Brain microvascular endothelial cell (primary cell): ENCODE measurements at regions not wholly inside any gene's neighbourhood (a gene's known extent, or its start where the extent isn't known, plus 50 kb on each side); places are given as distances from the start of the nearest gene placed in this dataset.

ENCODE experiments used
- DNase-seq: peaks from one replicate; pipeline ENCODE4 v3.0.0-alpha.2; 2020
- H3K27ac ChIP-seq: fragments of 250-450 bp; sonication (Bioruptor Pico); 2 replicates; pipeline ENCODE4 v1.5.1; 2020; ENCODE audit warnings: mild to moderate bottlenecking, moderate library complexity
- H3K27me3 ChIP-seq: fragments of 250-450 bp; sonication (Bioruptor Pico); replicated peaks from 2 replicates; pipeline ENCODE4 v1.5.1; 2020; ENCODE audit warnings: mild to moderate bottlenecking
- H3K36me3 ChIP-seq: fragments of 250-450 bp; sonication (Bioruptor Pico); replicated peaks from 2 replicates; pipeline ENCODE4 v1.5.1; 2020; ENCODE audit warnings: mild to moderate bottlenecking
- H3K4me3 ChIP-seq: 2 replicates; pipeline ENCODE4 v1.5.1; 2011; ENCODE audit warnings: low read depth, mild to moderate bottlenecking, control low read depth, low read length, moderate library complexity
- CTCF ChIP-seq: IDR thresholded peaks from 2 replicates; pipeline ENCODE4 v1.5.1; 2011; ENCODE audit warnings: low read depth, mild to moderate bottlenecking, moderate library complexity, low read length, control low read depth, inconsistent platforms; ENCODE audit errors: missing control alignments
- in situ Hi-C: cut with HindIII; loops from 2 replicates; pipeline ENCODE4 v1.10.0; 2017; ENCODE audit warnings: low sequenced_read_pairs, low pct_ligation_motif_present

- in situ Hi-C loops, result no loop called here
- TF ChIP-seq CTCF, result no peak
- no peak overlapping the region for H3K4me3 ChIP-seq
- no peaks in the 10 kb centered on the region for H3K36me3 ChIP-seq
- H3K27me3 ChIP-seq, result no peaks in the 10 kb centered on the region
- DNase-seq, result no peak
- H3K27ac ChIP-seq, result no peak overlapping the region
These were observed 431.8 kb upstream of the DIPK2B start for GRCh38 chrX:45632506-45632905.

- in situ Hi-C loops, result no loop called here
- no peak for TF ChIP-seq CTCF
- Histone ChIP-seq H3K4me3 (no peak overlapping the region), H3K27me3 (no peaks in the 10 kb centered on the region), H3K36me3 (no peaks in the 10 kb centered on the region), H3K27ac (no peak overlapping the region)
- DNase-seq, result no peak
These were observed 429.4 kb upstream of the DIPK2B start for GRCh38 chrX:45630078-45630477.

- TF ChIP-seq CTCF, result no peak
- no peaks in the 10 kb centered on the region for H3K27me3 ChIP-seq
- H3K27ac ChIP-seq, result no peak overlapping the region
- DNase-seq, result no peak
- H3K4me3 ChIP-seq, result no peak overlapping the region
- no peaks in the 10 kb centered on the region for H3K36me3 ChIP-seq
- in situ Hi-C loops, result no loop called here
These were observed 427.4 kb upstream of the DIPK2B start for GRCh38 chrX:45628041-45628440.

GRCh38 chrX:45623266-45623665 is 422.6 kb upstream of the DIPK2B start:
- H3K36me3 ChIP-seq, result no peaks in the 10 kb centered on the region
- H3K27ac ChIP-seq, result peak overlapping the region; percentile 73
- in situ Hi-C loops, result no loop called here
- H3K27me3 ChIP-seq, result no peaks in the 10 kb centered on the region
- DNase-seq, result peak; percentile 60
- TF ChIP-seq CTCF, result no peak
- no peak overlapping the region for H3K4me3 ChIP-seq

GRCh38 chrX:45622538-45622937 is 421.9 kb upstream of the DIPK2B start:
- Histone ChIP-seq H3K27ac (peak overlapping the region; percentile 73), H3K27me3 (no peaks in the 10 kb centered on the region), H3K4me3 (no peak overlapping the region), H3K36me3 (no peaks in the 10 kb centered on the region)
- in situ Hi-C loops, result no loop called here
- DNase-seq, result no peak
- TF ChIP-seq CTCF, result no peak

GRCh38 chrX:45622042-45622423 is 421.4 kb upstream of the DIPK2B start:
- Histone ChIP-seq H3K27ac (peak overlapping the region; percentile 73), H3K36me3 (no peaks in the 10 kb centered on the region), H3K4me3 (no peak overlapping the region), H3K27me3 (no peaks in the 10 kb centered on the region)
- no peak for TF ChIP-seq CTCF
- no peak for DNase-seq
- in situ Hi-C loops, result no loop called here
